ENCODE measurements at regions not wholly inside any gene's neighbourhood (a gene's known extent, or its start where the extent isn't known, plus 50 kb on each side); places are given as distances from the start of the nearest gene placed in this dataset.

DNA sequence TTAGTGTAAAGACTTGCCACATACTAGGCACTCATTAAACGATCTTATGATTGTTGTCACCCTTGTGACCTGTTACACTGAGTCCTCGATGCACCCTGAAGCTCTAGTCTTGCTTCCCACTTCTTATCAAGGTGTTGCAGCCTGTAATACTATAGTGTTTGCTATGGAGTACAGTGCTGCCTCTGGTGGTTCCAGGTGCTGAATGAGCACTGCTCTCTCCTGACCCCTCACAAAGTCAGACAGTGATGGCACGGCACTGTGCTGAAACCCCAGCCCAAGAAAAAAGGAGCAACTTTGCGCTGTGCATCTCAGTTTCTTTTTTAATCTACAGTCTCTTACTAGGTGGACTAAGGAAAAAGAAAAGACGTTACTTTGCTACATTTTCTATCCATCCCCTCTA, 106.3 kb downstream of the GC start:
- no peak overlapping the region for H3K4me3 ChIP-seq (replicated peaks in 1 of 2; ENCODE audit: low read depth in 2 of 2, low read length in 2 of 2)
- DNase-seq (ENCODE audit: low read depth in 2 of 2): no peak
- no peak for TF ChIP-seq CTCF (IDR thresholded peaks at IDR 0.05; ENCODE audit: low read depth, low read length)

DNA sequence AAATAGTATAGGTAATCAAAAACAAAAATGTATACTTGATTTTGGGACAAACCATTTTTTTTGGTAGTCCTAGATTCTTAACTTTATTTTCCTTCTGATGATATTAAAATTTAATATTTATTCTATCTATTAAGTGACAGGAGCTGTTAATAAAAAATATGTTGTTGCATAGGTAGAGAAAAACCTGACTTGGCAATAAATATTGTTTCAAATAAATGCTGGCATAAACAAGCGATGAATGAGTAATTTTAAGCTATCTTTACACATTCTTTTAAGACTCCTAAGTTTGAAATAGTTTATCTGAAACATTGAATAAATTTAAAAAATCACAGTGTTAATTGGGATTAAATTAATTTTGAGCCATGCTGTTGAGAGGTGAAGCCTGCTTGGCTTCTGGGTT, 114.6 kb downstream of the GC start:
- TF ChIP-seq CTCF (IDR thresholded peaks at IDR 0.05; ENCODE audit: low read depth, low read length): no peak
- no peak for DNase-seq (ENCODE audit: low read depth in 2 of 2)
- no peak overlapping the region for H3K4me3 ChIP-seq (replicated peaks in 1 of 2; ENCODE audit: low read depth in 2 of 2, low read length in 2 of 2)

- no peak overlapping the region for H3K4me3 ChIP-seq (replicated peaks in 1 of 2; ENCODE audit: low read depth in 2 of 2, low read length in 2 of 2)
- no peak for TF ChIP-seq CTCF (IDR thresholded peaks at IDR 0.05; ENCODE audit: low read depth, low read length)
- DNase-seq (ENCODE audit: low read depth in 2 of 2): no peak
Observed at GRCh38 chr4:71665358-71665757, 118.5 kb downstream of the GC start.

DNA sequence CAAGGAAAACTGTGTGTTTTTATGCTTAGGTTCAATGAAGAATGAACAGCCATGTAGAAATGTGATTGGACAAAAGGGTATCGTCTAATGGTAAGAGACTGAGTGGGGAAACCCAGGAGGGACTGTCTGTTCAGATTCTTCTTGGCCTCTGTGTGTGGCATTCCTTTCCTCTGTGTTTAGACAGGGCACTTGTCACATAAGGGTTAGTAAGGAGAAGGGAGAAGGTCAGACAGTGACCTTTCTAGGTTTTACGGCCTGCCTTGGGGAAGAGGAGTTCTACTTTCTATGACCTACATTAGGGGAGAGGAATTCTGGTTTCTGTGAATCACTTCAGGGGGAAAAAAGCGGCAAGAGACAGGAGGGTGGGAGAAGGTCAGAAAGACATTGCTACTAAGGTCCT, 119.5 kb downstream of the GC start:
- DNase-seq (ENCODE audit: low read depth in 2 of 2): no peak
- no peak for TF ChIP-seq CTCF (IDR thresholded peaks at IDR 0.05; ENCODE audit: low read depth, low read length)
- no peak overlapping the region for H3K4me3 ChIP-seq (replicated peaks in 1 of 2; ENCODE audit: low read depth in 2 of 2, low read length in 2 of 2)

DNA sequence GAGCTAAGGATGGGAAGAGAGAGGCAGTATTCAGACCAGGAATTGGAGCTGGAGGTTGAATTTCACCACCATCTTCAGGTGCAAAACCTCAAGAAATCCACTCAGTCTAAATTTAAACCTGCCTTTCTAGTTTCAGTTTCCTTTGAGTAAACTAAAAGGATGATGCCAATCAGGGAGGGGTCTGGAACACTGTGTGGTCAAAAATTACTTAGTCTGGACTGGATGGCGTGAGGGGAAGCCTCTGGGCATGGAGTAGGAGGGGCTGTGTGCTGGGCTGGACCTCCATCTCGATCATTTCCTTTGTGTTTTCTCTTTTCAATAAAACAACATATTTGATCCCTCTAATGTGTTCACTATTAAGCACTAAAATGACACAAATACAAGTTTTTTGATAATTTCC, 120.1 kb downstream of the GC start:
- DNase-seq (ENCODE audit: low read depth in 2 of 2): no peak
- TF ChIP-seq CTCF (IDR thresholded peaks at IDR 0.05; ENCODE audit: low read depth, low read length): no peak
- no peak overlapping the region for H3K4me3 ChIP-seq (replicated peaks in 1 of 2; ENCODE audit: low read depth in 2 of 2, low read length in 2 of 2)

GRCh38 chr4:71659979-71660378, 123.9 kb downstream of the GC start:
- TF ChIP-seq CTCF (IDR thresholded peaks at IDR 0.05; ENCODE audit: low read depth, low read length): no peak
- H3K4me3 ChIP-seq (replicated peaks in 1 of 2; ENCODE audit: low read depth in 2 of 2, low read length in 2 of 2): no peak overlapping the region
- DNase-seq (ENCODE audit: low read depth in 2 of 2): no peak

GRCh38 chr4:71648923-71649322, 135.0 kb downstream of the GC start:
- TF ChIP-seq CTCF (IDR thresholded peaks at IDR 0.05; ENCODE audit: low read depth, low read length): no peak
- DNase-seq (ENCODE audit: low read depth in 2 of 2): no peak
- no peak overlapping the region for H3K4me3 ChIP-seq (replicated peaks in 1 of 2; ENCODE audit: low read depth in 2 of 2, low read length in 2 of 2)
